H1 (cell line): ENCODE measurements at regions not wholly inside any gene's neighbourhood (a gene's known extent, or its start where the extent isn't known, plus 50 kb on each side); places are given as distances from the start of the nearest gene placed in this dataset.

Experiments
- CTCF ChIA-PET: fragments of 300-600 bp; sonication (Branson Sonifier 250); formaldehyde crosslinking; loops from one replicate; lab custom pipeline; 2021; ENCODE audit not compliant: partially characterized antibody; lab: Charles Lee
- POLR2A ChIA-PET: fragments of 300-600 bp; sonication (Branson Sonifier 250); formaldehyde crosslinking; loops from one replicate; lab custom pipeline; 2021; ENCODE audit warnings: inconsistent platforms; ENCODE audit not compliant: partially characterized antibody; lab: Charles Lee
- DNase-seq, 2 experiments: peaks; one replicate each; pipeline versions ENCODE4 v3.0.0 to v3.0.0-alpha.2; 2010 to 2022; ENCODE audit warnings: low spot score in 2 of 2, low read depth in 1 of 2, mixed read lengths in 1 of 2
- FAIRE-seq: peaks from 2 replicates; lab custom pipeline; 2011; peaks lifted over from hg19 to GRCh38; lab: Jason Lieb, UNC
- H2AFZ ChIP-seq: 2 replicates; pipeline ENCODE4 v1.8.1; 2012; ENCODE audit warnings: low read length, inconsistent platforms
- H2AK5ac ChIP-seq: 2 replicates; pipeline ENCODE4 v1.6.1; 2013; ENCODE audit warnings: low read depth, low read length
- H2BK120ac ChIP-seq: replicated peaks from 2 replicates; pipeline ENCODE3; 2013; ENCODE audit warnings: low read depth, low read length, inconsistent platforms
- H2BK12ac ChIP-seq: 2 replicates; pipeline ENCODE4 v1.6.1; 2013; ENCODE audit warnings: low read depth, low read length
- H2BK15ac ChIP-seq: 2 replicates; pipeline ENCODE4 v1.6.1; 2013; ENCODE audit warnings: low read length
- H2BK20ac ChIP-seq: 2 replicates; pipeline ENCODE4 v1.6.1; 2013; ENCODE audit warnings: low read length
- H2BK5ac ChIP-seq: 2 replicates; pipeline ENCODE4 v1.6.1; 2013; ENCODE audit warnings: low read depth, low read length
- H3K14ac ChIP-seq: 2 replicates; pipeline ENCODE4 v1.6.1; 2013; ENCODE audit warnings: inconsistent platforms; ENCODE audit not compliant: insufficient read length
- H3K18ac ChIP-seq: 2 replicates; pipeline ENCODE4 v1.6.1; 2013; ENCODE audit warnings: low read length; ENCODE audit errors: extremely low read depth
- H3K23ac ChIP-seq: 2 replicates; pipeline ENCODE4 v1.6.1; 2013; ENCODE audit warnings: inconsistent platforms; ENCODE audit not compliant: insufficient read length
- H3K23me2 ChIP-seq: 2 replicates; pipeline ENCODE4 v1.6.1; 2013; ENCODE audit warnings: low read depth, low read length
- H3K27ac ChIP-seq: 2 replicates; pipeline ENCODE4 v1.6.1; 2011; ENCODE audit warnings: low read depth, low read length, inconsistent platforms
- H3K27me3 ChIP-seq, 4 experiments: replicated peaks in 1 of 4; 1 replicate in 1 of 4; 2 replicates in 3 of 4; pipeline versions ENCODE4 v1.6.1 to v1.8.1; 2011 to 2013; ENCODE audit warnings: low read length in 3 of 4, mild to moderate bottlenecking in 3 of 4, inconsistent platforms in 2 of 4, mixed read lengths in 2 of 4, moderate library complexity in 1 of 4; ENCODE audit not compliant: control insufficient read depth in 3 of 4, insufficient read depth in 3 of 4; ENCODE audit errors: extremely low read depth in 1 of 4
- H3K36me3 ChIP-seq, 4 experiments: 2 replicates each; pipeline versions ENCODE4 v1.6.1 to v1.8.1; 2011 to 2013; ENCODE audit warnings: mild to moderate bottlenecking in 4 of 4, low read length in 3 of 4, moderate library complexity in 2 of 4, control low read depth in 1 of 4, inconsistent platforms in 1 of 4; ENCODE audit not compliant: insufficient read depth in 4 of 4, control insufficient read depth in 2 of 4
- H3K4ac ChIP-seq: replicated peaks from 2 replicates; pipeline ENCODE3; 2013; ENCODE audit warnings: low read length, low read depth, mixed read lengths, inconsistent platforms; ENCODE audit not compliant: insufficient read length
- H3K4me1 ChIP-seq, 4 experiments: replicated peaks in 1 of 4; 1 replicate in 1 of 4; 2 replicates in 3 of 4; pipeline versions ENCODE4 v1.6.1 to v1.8.1; 2011 to 2013; ENCODE audit warnings: low read length in 3 of 4, inconsistent platforms in 2 of 4, mixed read lengths in 1 of 4; ENCODE audit not compliant: insufficient read depth in 4 of 4, control insufficient read depth in 3 of 4
- H3K4me2 ChIP-seq, 2 experiments: 2 replicates each; pipeline versions ENCODE4 v1.6.1 to v1.8.1; 2011 to 2013; ENCODE audit warnings: low read depth in 2 of 2, low read length in 2 of 2, control low read depth in 1 of 2, inconsistent platforms in 1 of 2, mild to moderate bottlenecking in 1 of 2; ENCODE audit not compliant: insufficient read depth in 1 of 2
- H3K4me3 ChIP-seq, 4 experiments: fragments of 200-600, 300-600 bp in 1 of 4; sonication (generic), shearing (Covaris generic), sonication (Bioruptor Twin) in 1 of 4; 2 replicates each; pipeline versions ENCODE4 v1.5.1 to v1.8.1; 2011 to 2016; ENCODE audit warnings: low read length in 4 of 4, low read depth in 3 of 4, control low read depth in 2 of 4, inconsistent platforms in 2 of 4, mild to moderate bottlenecking in 2 of 4, mixed read lengths in 1 of 4, moderate library complexity in 1 of 4; ENCODE audit not compliant: insufficient read depth in 2 of 4; ENCODE audit errors: extremely low read depth in 1 of 4
- H3K56ac ChIP-seq: replicated peaks from 2 replicates; pipeline ENCODE3; 2013; ENCODE audit warnings: low read depth, mild to moderate bottlenecking, mixed read lengths, low read length, inconsistent platforms; ENCODE audit not compliant: insufficient read length
- H3K79me1 ChIP-seq: 2 replicates; pipeline ENCODE4 v1.6.1; 2013; ENCODE audit warnings: low read depth, low read length, control low read depth
- H3K79me2 ChIP-seq, 2 experiments: 2 replicates each; pipeline versions ENCODE4 v1.6.1 to v1.8.1; 2012 to 2013; ENCODE audit warnings: low read length in 2 of 2, mild to moderate bottlenecking in 2 of 2, inconsistent platforms in 1 of 2; ENCODE audit not compliant: insufficient read depth in 2 of 2, control insufficient read depth in 1 of 2
- H3K9ac ChIP-seq, 4 experiments: replicated peaks in 1 of 4; 1 replicate in 1 of 4; 2 replicates in 3 of 4; pipeline versions ENCODE4 v1.6.1 to v1.8.1; 2011 to 2013; ENCODE audit warnings: low read depth in 3 of 4, low read length in 3 of 4, control low read depth in 2 of 4, mild to moderate bottlenecking in 2 of 4, moderate library complexity in 2 of 4, inconsistent platforms in 1 of 4; ENCODE audit errors: extremely low read depth in 1 of 4
- H3K9me3 ChIP-seq, 2 experiments: 2 replicates each; pipeline versions ENCODE4 v1.6.1 to v1.8.1; 2012 to 2013; ENCODE audit warnings: mild to moderate bottlenecking in 2 of 2, moderate library complexity in 2 of 2, control low read depth in 1 of 2, inconsistent platforms in 1 of 2, low read depth in 1 of 2, low read length in 1 of 2, mixed read lengths in 1 of 2; ENCODE audit not compliant: insufficient read depth in 2 of 2
- H4K20me1 ChIP-seq, 2 experiments: replicated peaks in 1 of 2; 2 replicates each; pipeline versions ENCODE3 to v1.8.1; 2011 to 2013; ENCODE audit warnings: inconsistent platforms in 2 of 2, low read length in 2 of 2, mild to moderate bottlenecking in 1 of 2; ENCODE audit not compliant: insufficient read depth in 2 of 2, control insufficient read depth in 1 of 2
- H4K5ac ChIP-seq: 2 replicates; pipeline ENCODE4 v1.6.1; 2013; ENCODE audit warnings: low read length, low read depth, mixed read lengths, inconsistent platforms; ENCODE audit not compliant: insufficient read length
- H4K8ac ChIP-seq: 2 replicates; pipeline ENCODE4 v1.8.0; 2013; ENCODE audit warnings: mild to moderate bottlenecking, moderate library complexity, low read length, inconsistent platforms; ENCODE audit not compliant: insufficient read depth; ENCODE audit errors: extremely low read depth
- H4K91ac ChIP-seq: replicated peaks from 2 replicates; pipeline ENCODE3; 2013; ENCODE audit warnings: low read length, mixed read lengths, inconsistent platforms; ENCODE audit not compliant: insufficient read length
- CHD1 ChIP-seq: IDR thresholded peaks from 2 replicates; pipeline ENCODE4 v1.6.1; 2012; ENCODE audit warnings: low read depth, low read length, improper control_type of control experiment
- CHD2 ChIP-seq: IDR thresholded peaks from 2 replicates; pipeline ENCODE4 v1.6.1; 2012; ENCODE audit warnings: low read length, improper control_type of control experiment
- MAFK ChIP-seq: IDR thresholded peaks from 2 replicates; pipeline ENCODE4 v1.6.1; 2012; ENCODE audit warnings: low read depth, mild to moderate bottlenecking, improper control_type of control experiment, low read length
- TCF12 ChIP-seq: IDR thresholded peaks from 2 replicates; pipeline ENCODE4 v1.6.1; 2011; ENCODE audit warnings: low read depth, mild to moderate bottlenecking, low read length
- WGBS, 2 experiments: shearing (Covaris generic) in 1 of 2; methylation state at CpG; one replicate each; pipeline versions ENCODE4 v1.1.6 to v1.1.7; 2013 to 2015; ENCODE audit warnings: low lambda C conversion rate in 2 of 2, mixed read lengths in 2 of 2, inconsistent platforms in 1 of 2, low coverage in 1 of 2, missing lambda C conversion rate in 1 of 2; ENCODE audit not compliant: insufficient replicate concordance in 2 of 2, insufficient coverage in 1 of 2, insufficient read length in 1 of 2; ENCODE audit errors: extremely low coverage in 1 of 2, missing lambda C conversion rate in 1 of 2; 5-methylcytosine and 5-hydroxymethylcytosine counted together

- FAIRE-seq = no peak
- Histone ChIP-seq H3K4me3 (no peak overlapping the region), H2AK5ac (no peak overlapping the region), H3K27me3 (no peaks in the 10 kb centered on the region), H3K79me2 (no peaks in the 10 kb centered on the region), H4K8ac (no peak overlapping the region)
- TF ChIP-seq CHD2 (no peak), MAFK (no peak), CHD1 (no peak), TCF12 (no peak)
- TF ChIP-seq, all 59 proteins: peak for 0
- Histone ChIP-seq H2BK12ac (no peak overlapping the region), H3K79me1 (no peaks in the 10 kb centered on the region), H3K14ac (no peak overlapping the region), H3K9ac (no peak overlapping the region), H3K27ac (no peak overlapping the region), H2AFZ (no peak overlapping the region), H3K56ac (no peak overlapping the region), H4K20me1 (no peaks in the 10 kb centered on the region), H3K18ac (no peak overlapping the region), H3K9me3 (no peaks in the 10 kb centered on the region), H2BK120ac (no peak overlapping the region), H4K91ac (no peak overlapping the region), H2BK5ac (no peak overlapping the region), H2BK20ac (no peak overlapping the region), H4K5ac (no peak overlapping the region), H3K4ac (no peak overlapping the region), H3K4me1 (no peaks in the 10 kb centered on the region), H3K4me2 (no peak overlapping the region), H3K36me3 (no peaks in the 10 kb centered on the region), H3K23ac (no peak overlapping the region), H3K23me2 (no peaks in the 10 kb centered on the region), H2BK15ac (no peak overlapping the region)
- ChIA-PET CTCF (no interaction called here), POLR2A (no interaction called here)
- WGBS, 2 experiments = 93% methylated on average over 4 of the region's 4 CpGs; no CpG with 5 or more reads in 1 of the 2 experiments
- DNase-seq = no peak
Measured at GRCh38 chr20:54759589-54759988, 284.2 kb downstream of the DOK5 start.
